Uterus (tissue), 3 donors: ENCODE measurements at regions not wholly inside any gene's neighbourhood (a gene's known extent, or its start where the extent isn't known, plus 50 kb on each side); places are given as distances from the start of the nearest gene placed in this dataset.

Experiments used
- DNase-seq, 2 donors: peaks; one replicate each; pipeline ENCODE4 v3.0.0-alpha.2; 2019 to 2020
- H3K27ac ChIP-seq, 2 donors: fragments of 200-600 bp; sonication (generic); 1 replicate in 1 of 2; 2 replicates in 1 of 2; pipeline ENCODE4 v1.5.1; 2016 to 2018
- H3K27me3 ChIP-seq, 2 donors: fragments of 200-600 bp; sonication (generic); one replicate each; pipeline ENCODE4 v1.5.1; 2018 to 2019; ENCODE audit warnings: control low read depth in 1 of 2
- H3K36me3 ChIP-seq, 2 donors: fragments of 200-600 bp; sonication (generic); one replicate each; pipeline ENCODE4 v1.5.1; 2019; ENCODE audit warnings: control low read depth in 1 of 2
- H3K4me1 ChIP-seq, 2 donors: fragments of 200-600 bp; sonication (generic); one replicate each; pipeline ENCODE4 v1.5.1; 2018 to 2019; ENCODE audit warnings: control low read depth in 1 of 2
- H3K4me3 ChIP-seq, 2 donors: fragments of 200-600 bp; sonication (generic); 1 replicate in 1 of 2; 2 replicates in 1 of 2; pipeline ENCODE4 v1.5.1; 2018 to 2019; ENCODE audit warnings: mild to moderate bottlenecking in 1 of 2
- H3K9me3 ChIP-seq, 2 donors: fragments of 200-600 bp; sonication (generic); one replicate each; pipeline ENCODE4 v1.5.1; 2019; ENCODE audit warnings: control low read depth in 1 of 2
- CTCF ChIP-seq, 4 experiments: fragments of 200-600 bp in 2 of 4; fragments of 450-650 bp in 2 of 4; sonication (generic) in 2 of 4; IDR thresholded peaks; one replicate each; pipeline ENCODE4 v1.5.1; 2016 to 2019; ENCODE audit warnings: antibody characterized with exemption in 4 of 4, mild to moderate bottlenecking in 2 of 4, moderate library complexity in 1 of 4
- POLR2A ChIP-seq, 2 donors: fragments of 450-650 bp; IDR thresholded peaks; one replicate each; pipeline ENCODE4 v1.6.1; 2016; ENCODE audit warnings: antibody characterized with exemption in 2 of 2, mild to moderate bottlenecking in 1 of 2, moderate library complexity in 1 of 2
- intact Hi-C: fragments of 100-400 bp; cut with DNase I; formaldehyde crosslinking; loops from one replicate; pipeline ENCODE4 v1.15.1; 2023; ENCODE audit warnings: low total_unique reads
- donor health status: DM: yes; HTN: yes; CAD: no.

- Histone ChIP-seq H3K4me1 (no peaks in the 10 kb centered on the region), H3K9me3 (no peaks in the 10 kb centered on the region), H3K27ac (no peak overlapping the region), H3K4me3 (no peak overlapping the region), H3K27me3 (no peaks in the 10 kb centered on the region), H3K36me3 (no peaks in the 10 kb centered on the region)
- intact Hi-C loops, result no loop called here
- TF ChIP-seq CTCF (IDR thresholded peaks at IDR 0.05) (no peak), POLR2A (IDR thresholded peaks at IDR 0.05) (no peak)
- no peak for DNase-seq
Observed at GRCh38 chr21:20522611-20523010, 475.6 kb upstream of the NCAM2 start.

GRCh38 chr21:20523191-20523590, 475.0 kb upstream of the NCAM2 start:
- TF ChIP-seq POLR2A (IDR thresholded peaks at IDR 0.05) (no peak), CTCF (IDR thresholded peaks at IDR 0.05) (no peak)
- intact Hi-C loops, result no loop called here
- no peak for DNase-seq

GRCh38 chr21:20527731-20528460, 470.3 kb upstream of the NCAM2 start:
- H3K4me3 ChIP-seq, result no peak overlapping the region
- H3K27ac ChIP-seq, result no peak overlapping the region
- TF ChIP-seq CTCF (IDR thresholded peaks at IDR 0.05) (no peak), POLR2A (IDR thresholded peaks at IDR 0.05) (no peak)
- intact Hi-C loops, result no loop called here
- no peaks in the 10 kb centered on the region for H3K27me3 ChIP-seq
- H3K36me3 ChIP-seq, result no peaks in the 10 kb centered on the region
- no peak for DNase-seq
- H3K4me1 ChIP-seq, result no peaks in the 10 kb centered on the region
- no peaks in the 10 kb centered on the region for H3K9me3 ChIP-seq

More at GRCh38 chr21:20523191-20523590, 475.0 kb upstream of the NCAM2 start:
- H3K4me1 ChIP-seq, result no peaks in the 10 kb centered on the region
- H3K36me3 ChIP-seq, result no peaks in the 10 kb centered on the region
- H3K27me3 ChIP-seq, result no peaks in the 10 kb centered on the region
- no peak overlapping the region for H3K4me3 ChIP-seq
- no peaks in the 10 kb centered on the region for H3K9me3 ChIP-seq
- no peak overlapping the region for H3K27ac ChIP-seq

- H3K9me3 ChIP-seq, result no peaks in the 10 kb centered on the region
- H3K27me3 ChIP-seq, result no peaks in the 10 kb centered on the region
- H3K27ac ChIP-seq, result no peak overlapping the region
- no peaks in the 10 kb centered on the region for H3K4me1 ChIP-seq
- no peak for TF ChIP-seq POLR2A (IDR thresholded peaks at IDR 0.05)
- no peak for TF ChIP-seq CTCF (IDR thresholded peaks at IDR 0.05)
- intact Hi-C loops, result no loop called here
- H3K36me3 ChIP-seq, result no peaks in the 10 kb centered on the region
- no peak overlapping the region for H3K4me3 ChIP-seq
- no peak for DNase-seq
Observed at GRCh38 chr21:20537130-20537529, 461.1 kb upstream of the NCAM2 start.

GRCh38 chr21:20538039-20538658, 460.1 kb upstream of the NCAM2 start:
- no peak overlapping the region for H3K27ac ChIP-seq
- H3K27me3 ChIP-seq, result no peaks in the 10 kb centered on the region
- no peaks in the 10 kb centered on the region for H3K36me3 ChIP-seq
- no peaks in the 10 kb centered on the region for H3K9me3 ChIP-seq
- DNase-seq, result no peak
- no peak overlapping the region for H3K4me3 ChIP-seq
- no peaks in the 10 kb centered on the region for H3K4me1 ChIP-seq
- TF ChIP-seq CTCF (IDR thresholded peaks at IDR 0.05), result no peak
- no peak for TF ChIP-seq POLR2A (IDR thresholded peaks at IDR 0.05)
- intact Hi-C loops, result no loop called here
